GM21786 (cell line): ENCODE measurements at regions not wholly inside any gene's neighbourhood (a gene's known extent, or its start where the extent isn't known, plus 50 kb on each side); places are given as distances from the start of the nearest gene placed in this dataset.

Experiments used
- ATAC-seq: cut with Tn5 transposase; IDR thresholded peaks from one replicate; pipeline ENCODE4 v1.9.1; 2021; ENCODE audit not compliant: unreplicated experiment

DNA sequence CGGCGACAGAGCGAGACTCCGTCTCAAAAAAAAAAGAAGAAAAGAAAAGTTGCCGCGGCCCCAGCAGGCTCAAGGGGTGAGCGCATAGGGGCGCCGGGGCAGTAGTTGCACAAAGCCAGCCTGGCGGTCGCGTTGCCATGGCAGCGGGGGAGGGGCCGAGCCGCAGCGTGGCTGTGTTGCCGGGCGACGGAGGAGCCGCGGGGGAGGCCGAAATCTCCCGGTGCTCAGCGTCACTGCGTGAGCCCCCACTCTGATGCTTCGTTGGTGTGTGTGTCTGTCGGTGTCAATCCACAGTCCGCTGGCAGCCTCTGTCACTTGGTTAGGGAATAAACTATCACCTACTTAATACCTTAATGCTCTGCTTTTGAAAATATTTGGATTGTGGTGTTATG, 82.9 kb upstream of the C1QTNF9B start:
- ATAC-seq = peak; percentile 90

DNA sequence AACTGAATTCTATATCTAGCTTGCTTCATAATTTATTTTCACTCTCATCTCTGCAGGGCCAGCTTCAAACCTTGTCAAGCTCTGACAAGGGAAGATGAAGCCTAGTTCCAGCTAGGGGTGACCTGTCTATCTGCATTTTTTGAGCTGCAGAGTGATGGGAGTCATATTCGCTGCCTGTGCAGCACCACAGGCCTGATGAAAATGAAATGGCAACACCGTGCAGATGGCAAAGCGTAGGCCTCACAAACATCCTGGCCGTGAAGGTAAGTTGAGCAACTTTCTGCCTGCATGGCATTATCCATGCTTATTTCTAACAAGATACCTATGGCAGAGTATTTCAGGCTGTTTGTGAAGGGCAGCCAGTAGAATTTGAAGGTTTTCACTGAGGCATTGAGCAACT, 86.4 kb upstream of the C1QTNF9B start:
- no peak for ATAC-seq

DNA sequence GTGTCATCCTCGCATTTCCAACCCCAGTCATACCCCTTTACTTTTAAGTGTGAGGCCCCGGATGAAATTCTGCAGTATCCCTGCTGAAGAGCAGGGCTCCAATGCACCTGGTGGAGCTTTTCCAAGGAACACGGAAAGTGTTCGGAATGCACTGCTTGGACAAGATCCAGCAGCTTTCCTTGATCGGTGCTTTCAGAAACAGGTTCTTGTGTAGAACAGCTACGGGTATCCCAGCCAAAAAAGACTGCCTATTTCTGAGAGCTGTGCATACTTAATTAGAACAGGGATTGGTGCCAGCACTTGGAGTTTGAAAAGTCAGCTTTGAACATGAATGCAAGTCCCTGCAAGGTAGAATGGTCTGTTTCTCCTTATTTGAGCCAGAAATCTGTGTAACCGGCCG, 87.2 kb upstream of the C1QTNF9B start:
- no peak for ATAC-seq

DNA sequence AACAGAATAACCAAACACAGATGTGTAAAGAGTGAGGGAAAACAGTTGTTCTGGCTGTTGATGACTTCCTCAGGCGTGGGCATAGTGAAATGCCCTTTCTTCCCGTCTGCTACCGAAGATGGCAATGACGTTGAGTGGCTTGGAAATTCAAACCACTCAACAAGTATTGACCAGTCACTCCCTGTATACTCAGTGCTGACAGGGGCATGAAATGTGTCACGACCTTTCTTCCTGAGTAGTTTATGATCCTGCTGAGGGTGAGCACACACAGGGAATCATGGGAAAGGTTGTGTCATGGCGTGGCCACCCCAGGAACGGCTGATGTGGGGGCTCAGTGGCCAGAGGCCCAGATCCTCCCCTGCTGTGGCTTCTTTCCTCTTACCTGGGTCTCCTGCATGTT, 87.8 kb upstream of the C1QTNF9B start:
- ATAC-seq = no peak

DNA sequence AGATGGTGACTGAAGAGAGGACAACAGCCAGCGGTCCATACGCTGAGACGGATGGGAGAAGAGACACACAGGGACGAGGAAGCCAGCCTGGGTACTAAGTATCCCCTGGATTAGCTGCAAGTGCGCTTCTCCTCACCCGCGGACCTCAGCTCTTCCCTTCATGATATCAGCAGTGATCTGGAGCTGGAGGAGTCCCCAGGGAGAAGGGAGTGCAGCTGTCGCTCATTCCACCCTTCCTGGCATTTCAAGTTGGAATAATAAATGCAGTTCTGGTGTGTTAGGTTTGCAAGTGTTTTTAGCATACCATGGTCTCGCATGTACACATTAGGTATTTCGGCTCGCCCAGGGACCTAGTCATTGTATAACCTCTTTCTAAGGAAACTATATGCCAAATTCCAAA, 88.5 kb upstream of the C1QTNF9B start:
- no peak for ATAC-seq

DNA sequence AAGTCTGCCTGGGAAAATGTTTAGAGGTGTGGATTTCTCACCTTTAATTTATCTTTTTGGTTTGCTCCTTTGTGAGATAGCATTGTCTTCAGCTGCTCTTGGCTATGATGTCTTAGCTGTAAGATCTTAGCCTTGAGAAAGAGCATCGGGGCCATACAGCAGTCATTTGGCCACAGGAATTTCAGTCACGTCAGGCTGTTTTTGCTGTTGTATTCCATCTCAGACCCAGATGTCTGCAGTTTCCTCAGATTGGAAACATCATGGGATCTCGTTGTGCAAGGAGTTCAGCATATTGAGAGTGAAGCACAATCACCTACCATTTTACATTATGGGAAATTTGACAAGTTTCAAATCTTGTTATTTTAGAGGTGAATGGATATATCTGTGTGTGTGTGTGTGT, 89.3 kb upstream of the C1QTNF9B start:
- no peak for ATAC-seq

DNA sequence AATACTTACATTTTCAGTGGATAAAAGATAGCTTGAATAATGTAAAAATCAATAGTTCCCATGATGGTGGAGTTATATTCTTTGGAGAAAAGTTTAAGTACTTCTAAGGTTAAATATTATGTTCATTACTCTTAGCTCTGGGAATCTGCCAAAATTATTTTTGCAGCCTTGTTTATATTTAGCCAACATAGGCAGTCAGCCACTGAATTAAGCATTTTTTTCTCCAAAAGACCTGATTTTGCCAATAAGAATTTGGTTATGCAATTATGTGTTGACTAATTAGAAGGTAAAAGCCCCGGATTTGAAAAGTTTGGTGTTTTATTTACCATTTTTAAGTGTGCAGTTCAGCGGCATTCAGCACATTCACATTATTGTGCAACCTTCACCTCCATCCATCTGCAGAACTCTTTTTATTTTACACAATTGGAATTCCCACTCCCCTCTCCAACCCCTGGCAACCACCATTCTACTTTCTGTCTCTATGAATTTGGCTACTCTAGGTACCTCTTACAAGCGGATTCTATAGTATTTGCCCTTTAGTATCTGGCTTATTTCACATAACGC, 90.1 kb upstream of the C1QTNF9B start:
- ATAC-seq = no peak

DNA sequence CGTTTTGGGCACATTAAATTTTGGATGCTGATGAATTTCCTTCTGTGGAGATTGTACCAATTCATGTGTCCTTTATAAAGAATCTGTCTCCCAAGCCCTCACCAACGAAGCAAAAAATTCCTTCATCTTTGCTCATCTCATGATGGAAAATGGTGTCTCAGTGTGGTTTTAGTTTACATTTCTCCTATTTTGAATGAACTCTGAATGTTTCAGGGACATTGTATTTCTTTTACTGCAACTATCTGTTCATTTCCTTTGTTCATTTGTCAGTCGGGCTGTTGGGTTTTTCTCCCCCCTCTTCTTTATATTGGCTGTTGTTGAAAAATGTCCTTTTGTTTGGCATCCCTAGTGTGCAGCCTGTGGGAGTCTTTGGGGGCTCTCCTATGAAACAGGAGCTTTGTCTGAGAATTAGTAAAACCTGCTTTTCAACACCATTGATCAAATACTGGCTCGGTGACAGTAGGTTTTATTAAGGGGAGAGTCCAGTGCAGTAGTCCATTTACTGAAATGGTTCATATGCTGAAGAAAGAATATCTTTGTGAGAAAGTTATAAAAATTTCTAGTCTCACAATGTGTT, 91.3 kb upstream of the C1QTNF9B start:
- ATAC-seq = no peak

DNA sequence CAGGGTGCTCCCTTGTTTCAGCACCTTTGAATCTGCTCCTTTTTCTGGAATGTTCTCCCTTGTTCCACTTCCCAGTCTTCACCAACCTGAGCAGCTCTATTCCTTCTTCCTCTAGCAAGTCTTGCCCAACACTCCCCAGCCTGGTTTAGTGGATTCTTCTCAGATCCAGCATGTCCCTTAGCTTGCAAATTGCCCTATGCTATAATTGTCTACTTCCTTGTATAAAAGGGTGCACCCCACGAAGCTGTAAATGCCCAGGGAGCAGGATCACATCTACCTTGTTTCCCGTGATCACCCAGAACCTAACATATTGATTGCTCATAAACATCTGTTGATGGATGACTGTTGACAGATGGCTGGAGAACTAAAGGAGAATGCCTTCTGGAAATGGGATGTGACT, 93.2 kb upstream of the C1QTNF9B start:
- ATAC-seq = no peak

DNA sequence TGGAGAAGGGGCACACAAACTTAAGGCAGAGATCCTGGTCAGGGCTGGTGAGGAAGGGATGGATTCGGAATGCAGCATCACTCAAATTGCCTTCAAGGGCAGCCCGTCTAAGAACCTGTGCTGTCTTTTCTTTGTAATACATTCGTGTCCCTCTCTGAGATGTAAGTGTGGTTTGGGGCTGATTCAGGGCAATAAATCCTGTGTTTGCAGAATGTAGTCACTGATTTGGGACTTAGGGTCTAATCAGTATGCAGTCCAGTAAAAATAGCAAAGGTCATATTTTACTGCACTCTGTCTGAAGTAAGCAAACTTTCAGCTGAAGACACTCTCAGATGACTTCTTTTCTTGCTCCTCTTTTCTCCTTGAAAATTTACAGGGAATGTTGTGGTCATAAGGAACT, 93.8 kb upstream of the C1QTNF9B start:
- ATAC-seq = no peak

DNA sequence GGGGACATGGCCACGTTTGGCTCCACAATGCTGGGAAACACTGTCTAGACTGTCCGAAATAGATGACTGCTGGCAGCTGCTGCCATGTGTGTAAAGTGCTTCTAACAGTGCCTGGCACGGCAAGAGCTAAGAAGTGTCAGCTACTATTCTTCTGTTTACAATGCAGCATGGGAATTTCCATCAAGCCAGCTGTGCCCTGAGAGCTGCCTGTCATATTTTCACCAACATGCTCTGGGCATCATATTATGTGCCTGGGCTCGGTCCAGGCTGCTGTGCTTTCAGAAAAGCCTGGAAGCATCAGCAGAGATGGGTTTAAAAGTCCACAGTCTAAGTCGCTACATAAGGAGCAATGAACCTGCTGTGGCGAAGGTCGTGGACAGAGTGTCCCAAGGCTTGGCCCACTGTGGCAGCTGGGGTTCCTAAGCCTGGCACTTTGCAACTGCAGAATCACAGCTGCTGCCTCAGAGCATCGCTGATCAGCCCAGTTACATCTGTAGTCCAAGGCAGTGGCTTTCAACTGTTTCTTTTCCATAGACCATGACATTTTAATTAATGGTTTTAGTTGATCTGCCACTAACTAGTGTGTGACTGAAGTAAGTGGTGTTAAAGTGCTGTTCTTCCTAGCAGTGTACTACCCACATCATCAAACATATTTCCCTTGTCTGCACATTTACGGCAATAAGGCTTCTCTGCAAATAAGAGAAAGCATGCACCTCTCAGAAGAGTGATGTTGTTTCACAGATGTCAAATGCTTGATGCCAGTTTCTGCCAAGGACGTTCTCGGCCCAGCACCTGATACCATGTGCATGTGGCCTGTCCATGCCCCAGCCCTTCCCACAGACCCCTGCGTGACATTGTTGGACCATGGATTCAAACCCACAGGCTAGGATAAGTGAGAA, 95.7 kb upstream of the C1QTNF9B start:
- ATAC-seq = no peak

DNA sequence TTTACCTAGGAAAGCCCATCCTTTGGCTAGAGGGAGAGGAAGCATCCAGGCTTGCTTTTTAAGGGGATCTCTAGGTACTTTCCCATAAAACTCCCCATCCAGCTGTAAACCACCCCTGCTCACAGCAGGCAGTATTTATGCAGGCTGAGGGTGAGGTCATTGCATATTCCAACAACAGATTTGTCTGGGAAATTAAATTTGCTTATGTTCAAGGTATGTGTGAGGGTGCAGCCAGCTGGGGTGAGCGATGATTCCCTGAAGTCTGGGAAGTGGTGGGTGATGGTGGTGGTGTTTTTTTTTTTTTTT, 96.3 kb upstream of the C1QTNF9B start:
- ATAC-seq = no peak

DNA sequence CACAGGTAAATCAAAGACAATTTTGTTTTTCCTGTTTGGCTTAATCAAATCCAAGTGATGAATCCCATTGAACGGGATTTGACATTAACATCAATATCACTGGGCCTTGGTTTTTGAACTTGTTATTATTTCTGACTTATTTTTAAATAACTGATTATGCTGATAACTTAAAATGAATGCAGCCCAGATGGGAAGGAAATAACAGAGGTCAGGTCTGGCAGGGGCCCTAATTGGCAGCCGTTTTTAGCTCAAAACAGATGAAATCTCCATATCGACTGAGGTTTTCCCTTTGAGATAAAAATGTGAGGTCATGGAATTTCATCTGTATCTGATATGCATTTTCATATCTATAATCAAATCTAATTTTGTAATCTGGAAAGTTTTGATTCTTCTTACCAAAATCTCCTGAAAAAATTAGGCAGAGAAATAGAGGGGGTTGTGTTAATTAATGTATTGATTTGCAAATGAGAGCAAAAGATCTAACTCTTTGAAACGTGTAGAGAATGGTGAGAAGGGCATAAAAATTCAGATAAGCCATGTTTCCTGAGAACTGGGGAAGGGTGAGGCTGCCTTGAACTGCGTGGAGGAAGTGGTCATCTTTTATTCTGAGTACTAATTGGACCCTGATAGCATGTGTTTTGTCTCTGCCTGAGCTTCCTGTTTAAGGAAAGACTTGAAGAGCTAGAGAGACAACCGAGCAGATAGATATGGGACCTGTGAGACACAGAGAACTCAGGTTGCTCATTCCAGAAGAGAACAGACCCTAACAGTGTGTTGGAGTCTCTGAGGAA, 98.2 kb upstream of the C1QTNF9B start:
- no peak for ATAC-seq

DNA sequence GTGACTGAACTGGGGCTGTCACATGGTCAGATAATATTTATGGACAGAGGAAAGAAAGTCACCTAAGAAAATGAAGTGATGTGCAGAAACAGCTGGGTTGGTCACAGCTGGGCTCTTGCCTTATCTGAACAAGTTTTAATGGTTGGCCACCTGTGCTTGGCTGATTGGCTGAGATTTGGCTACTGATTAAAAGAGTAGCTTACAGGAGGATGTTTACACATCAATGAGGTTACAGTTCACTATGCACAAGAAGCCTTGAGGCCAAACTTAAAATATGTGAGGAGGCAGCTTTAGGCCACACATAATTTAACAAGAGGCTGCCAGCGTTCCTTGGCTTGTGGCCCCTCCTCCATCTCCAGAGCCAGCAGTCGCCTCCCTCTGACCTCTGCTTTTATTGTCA, 99.2 kb upstream of the C1QTNF9B start:
- ATAC-seq = peak; percentile 38

DNA sequence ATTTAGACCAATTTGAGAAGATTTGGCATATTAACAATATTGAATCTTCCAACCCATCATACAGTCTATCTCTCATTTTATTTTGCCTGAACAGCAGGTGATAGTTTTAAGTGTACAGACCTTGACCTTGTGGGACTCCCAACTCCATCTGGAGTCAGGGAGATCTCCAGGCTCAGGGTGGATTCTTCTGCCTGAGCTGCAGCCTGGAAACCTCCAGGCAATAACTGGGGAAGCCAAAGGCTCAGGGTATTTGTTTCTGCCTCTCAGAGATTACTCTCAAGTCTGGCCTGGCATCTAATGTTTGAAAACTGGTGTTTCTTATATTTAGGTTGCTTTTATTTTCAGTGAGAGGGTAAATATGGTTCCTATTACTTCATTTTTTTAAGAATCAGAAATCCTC, 102.1 kb upstream of the C1QTNF9B start:
- no peak for ATAC-seq

DNA sequence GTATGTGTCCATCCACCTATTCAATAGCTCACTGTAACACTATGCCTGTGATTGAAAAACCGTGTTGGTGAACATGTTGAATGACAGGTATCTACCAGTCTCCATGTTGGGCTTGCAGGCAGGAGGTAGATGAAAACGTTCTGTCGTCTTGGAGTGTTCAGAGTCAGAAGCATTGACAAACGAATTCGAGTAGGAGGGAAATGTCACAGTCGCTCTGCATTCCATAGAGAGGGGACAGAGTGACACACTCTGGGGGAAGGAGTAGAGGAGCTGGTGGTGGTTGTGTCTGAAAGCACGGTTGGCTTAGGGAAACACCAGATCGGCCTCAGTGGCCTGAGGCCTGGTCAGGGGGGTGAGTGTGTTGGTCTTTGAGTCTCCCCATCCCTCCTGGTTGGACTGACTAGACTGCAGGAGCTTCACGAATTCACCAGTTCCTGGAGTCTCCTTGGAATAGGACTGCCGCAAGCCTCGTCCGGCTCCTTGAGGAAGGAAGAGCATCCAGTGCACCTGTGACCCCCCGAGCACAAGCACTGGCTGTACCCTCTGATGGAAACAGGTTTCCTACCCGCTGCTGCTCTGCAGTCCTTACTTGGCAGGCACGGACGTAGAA, 105.0 kb upstream of the C1QTNF9B start:
- ATAC-seq = no peak

DNA sequence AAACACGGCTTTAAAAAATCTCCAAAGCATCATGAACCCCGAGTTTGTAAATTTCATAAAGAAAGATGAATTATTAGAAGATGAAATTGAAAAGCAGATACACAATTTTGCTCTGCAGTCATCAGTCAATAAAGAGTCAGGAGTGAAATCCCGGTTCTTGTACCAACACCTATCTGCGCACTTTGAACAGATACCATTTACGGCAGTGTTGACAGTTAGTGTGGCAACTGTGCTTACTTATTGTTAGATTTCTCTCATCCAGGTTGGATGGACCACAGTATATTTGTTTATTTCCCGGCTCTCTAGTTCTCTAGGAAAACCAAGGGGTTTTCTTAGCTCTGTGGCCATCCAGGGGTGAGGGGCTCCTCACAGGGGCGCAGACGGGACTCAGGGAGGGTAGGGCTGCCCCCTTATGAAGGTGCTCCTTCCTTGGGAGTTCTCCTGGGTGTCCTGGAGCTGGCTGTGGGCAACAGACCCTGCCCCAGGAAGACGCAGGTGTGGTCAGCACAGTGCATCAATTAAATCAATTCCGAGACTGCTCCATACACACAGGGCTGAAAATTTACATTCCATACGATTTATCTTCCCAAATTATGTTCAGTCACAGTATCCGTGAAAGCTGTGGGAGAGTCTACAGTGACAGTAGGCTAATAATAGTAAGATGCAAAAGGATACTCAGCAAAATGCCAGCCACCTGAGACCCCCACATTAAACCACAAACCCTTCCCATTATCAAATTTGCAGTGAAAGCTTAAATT, 107.0 kb upstream of the C1QTNF9B start:
- ATAC-seq = no peak

DNA sequence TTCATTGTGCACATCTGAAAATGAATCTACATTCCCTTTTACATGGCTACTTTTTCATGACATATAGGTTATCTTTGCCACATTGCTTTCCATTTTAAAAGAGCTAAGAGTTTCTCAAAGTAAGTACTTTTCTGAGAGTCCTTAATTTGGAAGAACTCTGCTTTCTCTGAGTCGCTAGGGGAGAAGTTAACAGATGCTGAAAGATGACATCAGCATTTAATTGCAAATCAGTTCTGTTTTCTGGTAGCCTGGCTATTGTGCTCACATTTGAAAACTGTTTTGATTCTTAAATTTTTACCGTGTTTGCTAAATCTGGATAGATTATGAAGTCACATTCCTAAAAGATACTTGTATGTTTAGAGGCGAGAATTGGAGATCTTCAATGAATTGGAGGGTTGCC, 107.7 kb upstream of the C1QTNF9B start:
- no peak for ATAC-seq

DNA sequence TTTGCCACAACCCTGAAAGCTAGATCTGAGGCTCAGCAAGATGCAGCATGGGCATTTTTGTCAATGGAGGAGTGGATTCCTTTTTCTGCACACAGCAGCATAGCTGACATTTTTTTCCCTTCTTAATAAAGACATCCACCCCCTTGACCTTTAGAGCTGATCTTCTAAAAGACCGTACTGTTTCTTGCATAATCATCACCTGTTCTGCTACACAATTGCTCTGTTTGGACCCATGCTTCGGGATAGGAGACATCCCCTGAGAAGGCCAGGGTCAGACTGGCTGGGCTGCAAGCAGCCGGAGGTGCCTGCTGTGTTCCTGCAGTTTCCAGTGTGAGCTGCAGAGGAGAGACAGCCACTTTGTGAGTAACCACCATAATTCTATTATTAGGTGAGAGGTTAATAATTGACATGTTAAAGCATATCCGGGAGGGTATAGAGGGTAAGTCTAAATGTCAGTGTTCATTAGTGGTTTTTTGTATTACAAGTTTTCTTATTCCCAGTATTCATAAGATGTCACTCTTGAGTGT, 108.5 kb upstream of the C1QTNF9B start:
- ATAC-seq = peak; percentile 92

DNA sequence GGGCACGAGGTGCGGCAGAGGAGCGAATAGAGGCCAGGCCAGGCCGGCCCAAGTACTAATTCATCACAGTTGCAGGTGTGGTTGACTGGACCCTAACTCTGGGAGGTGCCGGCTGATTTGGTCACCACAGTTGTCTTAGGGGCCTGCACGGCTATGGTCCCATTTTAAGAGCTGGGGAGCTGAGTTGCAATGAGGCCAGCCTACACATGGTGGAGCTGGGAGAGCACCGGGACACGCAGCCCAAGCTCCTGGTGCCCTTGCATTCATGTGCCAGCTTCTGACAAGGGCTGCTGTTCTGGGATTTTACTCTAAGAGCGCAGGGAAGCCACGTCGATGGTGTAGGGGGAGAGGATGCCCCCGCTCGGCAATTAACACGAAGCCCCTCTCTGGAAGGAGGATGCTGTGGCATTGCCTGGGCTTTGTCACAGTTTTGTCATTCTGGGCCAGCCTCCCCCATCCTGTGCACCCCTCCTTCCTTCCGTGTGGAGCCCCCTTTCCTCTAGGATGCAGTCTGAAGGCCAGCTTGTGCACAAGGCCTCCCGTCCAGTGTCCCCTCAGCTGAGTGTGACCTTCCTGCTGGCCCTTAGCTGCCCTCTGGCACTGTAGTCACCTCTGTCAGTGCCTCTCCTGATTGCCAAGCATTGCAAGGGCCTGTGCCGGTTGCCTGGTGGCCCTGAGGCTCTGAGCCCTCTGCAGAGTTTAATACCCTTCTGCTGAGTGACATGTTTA, 109.4 kb upstream of the C1QTNF9B start:
- no peak for ATAC-seq
